ENCODE measurements at regions not wholly inside any gene's neighbourhood (a gene's known extent, or its start where the extent isn't known, plus 50 kb on each side); places are given as distances from the start of the nearest gene placed in this dataset.

GRCh38 chr3:40976241-40976640 is 223.1 kb upstream of the CTNNB1 start:
- Mint-ChIP-seq H3K27me3 (ENCODE audit: low read depth, unreplicated experiment) (peaks cover 4% of the 10 kb centered on the region), H3K36me3 (ENCODE audit: low read depth, unreplicated experiment) (no peaks in the 10 kb centered on the region), H3K4me1 (ENCODE audit: low read depth, unreplicated experiment) (peaks cover 41% of the 10 kb centered on the region), H3K4me3 (ENCODE audit: unreplicated experiment) (no peak overlapping the region), H3K9me3 (ENCODE audit: unreplicated experiment) (peaks cover 1% of the 10 kb centered on the region), H3K27ac (ENCODE audit: unreplicated experiment) (peak overlapping the region; percentile 65)
- Histone ChIP-seq H3K4me3 (ENCODE audit: insufficient read depth, low read depth, low read length) (no peak overlapping the region), H3K4me2 (ENCODE audit: low read length) (no peak overlapping the region), H3K36me3 (ENCODE audit: insufficient read depth, low read length) (no peaks in the 10 kb centered on the region), H2AFZ (ENCODE audit: low read depth, low read length) (no peak overlapping the region), H4K20me1 (ENCODE audit: insufficient read depth, low read length) (no peaks in the 10 kb centered on the region), H3K79me2 (ENCODE audit: insufficient read depth, low read length) (no peaks in the 10 kb centered on the region), H3K9me3 (ENCODE audit: insufficient read depth, low read depth, low read length) (no peaks in the 10 kb centered on the region), H3K27ac (ENCODE audit: low read depth, low read length) (no peak overlapping the region), H3K9ac (ENCODE audit: low read length) (no peak overlapping the region), H3K27me3 (ENCODE audit: insufficient read depth, low read length) (no peaks in the 10 kb centered on the region), H3K4me1 (ENCODE audit: insufficient read depth, low read length) (peaks cover 10% of the 10 kb centered on the region)
- DNase-seq (ENCODE audit: low read depth) (no peak), FAIRE-seq (no peak)
- no peak for TF ChIP-seq CTCF (IDR thresholded peaks at IDR 0.05; ENCODE audit: insufficient read depth, low read depth, low read length)
- no peak for TF ChIP-seq EZH2 (IDR thresholded peaks at IDR 0.05; ENCODE audit: insufficient read depth, low read length)

- H3K27me3 Mint-ChIP-seq (ENCODE audit: low read depth, unreplicated experiment), result peaks cover 8% of the 10 kb centered on the region
- Histone ChIP-seq H3K4me3 (ENCODE audit: insufficient read depth, low read depth, low read length) (no peak overlapping the region), H3K79me2 (ENCODE audit: insufficient read depth, low read length) (no peaks in the 10 kb centered on the region), H3K4me2 (ENCODE audit: low read length) (no peak overlapping the region), H3K27ac (ENCODE audit: low read depth, low read length) (no peak overlapping the region), H3K9ac (ENCODE audit: low read length) (no peak overlapping the region), H4K20me1 (ENCODE audit: insufficient read depth, low read length) (no peaks in the 10 kb centered on the region), H2AFZ (ENCODE audit: low read depth, low read length) (no peak overlapping the region), H3K27me3 (ENCODE audit: insufficient read depth, low read length) (no peaks in the 10 kb centered on the region), H3K36me3 (ENCODE audit: insufficient read depth, low read length) (no peaks in the 10 kb centered on the region), H3K4me1 (ENCODE audit: insufficient read depth, low read length) (no peaks in the 10 kb centered on the region), H3K9me3 (ENCODE audit: insufficient read depth, low read depth, low read length) (no peaks in the 10 kb centered on the region)
- FAIRE-seq, result no peak
- H3K4me3 Mint-ChIP-seq (ENCODE audit: unreplicated experiment), result no peak overlapping the region
- peaks cover 1% of the 10 kb centered on the region for H3K9me3 Mint-ChIP-seq (ENCODE audit: unreplicated experiment)
- no peak for DNase-seq (ENCODE audit: low read depth)
- no peak for TF ChIP-seq CTCF (IDR thresholded peaks at IDR 0.05; ENCODE audit: insufficient read depth, low read depth, low read length)
- TF ChIP-seq EZH2 (IDR thresholded peaks at IDR 0.05; ENCODE audit: insufficient read depth, low read length), result no peak
- no peak overlapping the region for H3K27ac Mint-ChIP-seq (ENCODE audit: unreplicated experiment)
- peaks cover 29% of the 10 kb centered on the region for H3K4me1 Mint-ChIP-seq (ENCODE audit: low read depth, unreplicated experiment)
- H3K36me3 Mint-ChIP-seq (ENCODE audit: low read depth, unreplicated experiment), result no peaks in the 10 kb centered on the region
These were observed 220.9 kb upstream of the CTNNB1 start for GRCh38 chr3:40978442-40978841.

- H3K4me1 ChIP-seq (ENCODE audit: insufficient read depth, low read length), result no peaks in the 10 kb centered on the region
- peaks cover 20% of the 10 kb centered on the region for H3K4me1 Mint-ChIP-seq (ENCODE audit: low read depth, unreplicated experiment)
- H3K4me2 ChIP-seq (ENCODE audit: low read length), result no peak overlapping the region
- H3K9ac ChIP-seq (ENCODE audit: low read length), result no peak overlapping the region
- no peak overlapping the region for H2AFZ ChIP-seq (ENCODE audit: low read depth, low read length)
- no peaks in the 10 kb centered on the region for H3K79me2 ChIP-seq (ENCODE audit: insufficient read depth, low read length)
- no peak overlapping the region for H3K27ac ChIP-seq (ENCODE audit: low read depth, low read length)
- no peaks in the 10 kb centered on the region for H3K36me3 ChIP-seq (ENCODE audit: insufficient read depth, low read length)
- H4K20me1 ChIP-seq (ENCODE audit: insufficient read depth, low read length), result no peaks in the 10 kb centered on the region
- no peak overlapping the region for H3K4me3 ChIP-seq (ENCODE audit: insufficient read depth, low read depth, low read length)
- H3K27me3 Mint-ChIP-seq (ENCODE audit: low read depth, unreplicated experiment), result peaks cover 8% of the 10 kb centered on the region
- no peaks in the 10 kb centered on the region for H3K27me3 ChIP-seq (ENCODE audit: insufficient read depth, low read length)
- DNase-seq (ENCODE audit: low read depth), result no peak
- H3K4me3 Mint-ChIP-seq (ENCODE audit: unreplicated experiment), result no peak overlapping the region
- H3K36me3 Mint-ChIP-seq (ENCODE audit: low read depth, unreplicated experiment), result no peaks in the 10 kb centered on the region
- no peak overlapping the region for H3K27ac Mint-ChIP-seq (ENCODE audit: unreplicated experiment)
- H3K9me3 ChIP-seq (ENCODE audit: insufficient read depth, low read depth, low read length), result no peaks in the 10 kb centered on the region
- no peak for FAIRE-seq
- peaks cover 1% of the 10 kb centered on the region for H3K9me3 Mint-ChIP-seq (ENCODE audit: unreplicated experiment)
- no peak for TF ChIP-seq EZH2 (IDR thresholded peaks at IDR 0.05; ENCODE audit: insufficient read depth, low read length)
- no peak for TF ChIP-seq CTCF (IDR thresholded peaks at IDR 0.05; ENCODE audit: insufficient read depth, low read depth, low read length)
These were observed 219.3 kb upstream of the CTNNB1 start for GRCh38 chr3:40979962-40980361.
